ENCODE measurements at regions not wholly inside any gene's neighbourhood (a gene's known extent, or its start where the extent isn't known, plus 50 kb on each side); places are given as distances from the start of the nearest gene placed in this dataset.

- Histone ChIP-seq H3K9ac (ENCODE audit: extremely low read depth, low read length, poor library complexity, severe bottlenecking) (no peak overlapping the region), H3K27me3 (ENCODE audit: control insufficient read depth, insufficient read depth, low read length, poor library complexity, severe bottlenecking) (no peaks in the 10 kb centered on the region), H3K36me3 (ENCODE audit: control insufficient read depth, insufficient read depth, low read length) (no peaks in the 10 kb centered on the region), H3K4me1 (ENCODE audit: control insufficient read depth, insufficient read depth, low read length) (no peaks in the 10 kb centered on the region), H3K9me3 (ENCODE audit: control insufficient read depth, low read length) (no peaks in the 10 kb centered on the region), H3K27ac (ENCODE audit: low read depth, low read length) (no peak overlapping the region), H3K4me3 (ENCODE audit: low read length) (no peak overlapping the region)
- Mint-ChIP-seq H3K4me3 (no peak overlapping the region), H3K36me3 (ENCODE audit: low read depth) (no peaks in the 10 kb centered on the region), H3K9me3 (no peaks in the 10 kb centered on the region), H3K4me1 (peaks cover 6% of the 10 kb centered on the region), H3K27me3 (ENCODE audit: insufficient read depth) (no peaks in the 10 kb centered on the region), H3K27ac (no peak overlapping the region)
- WGBS, 2 experiments (ENCODE audit: insufficient coverage in 1 of 2, insufficient read length in 1 of 2): 79 to 100% methylated on average over 2 to 3 of the region's 3 CpGs
- TF ChIP-seq, protein P1, sequence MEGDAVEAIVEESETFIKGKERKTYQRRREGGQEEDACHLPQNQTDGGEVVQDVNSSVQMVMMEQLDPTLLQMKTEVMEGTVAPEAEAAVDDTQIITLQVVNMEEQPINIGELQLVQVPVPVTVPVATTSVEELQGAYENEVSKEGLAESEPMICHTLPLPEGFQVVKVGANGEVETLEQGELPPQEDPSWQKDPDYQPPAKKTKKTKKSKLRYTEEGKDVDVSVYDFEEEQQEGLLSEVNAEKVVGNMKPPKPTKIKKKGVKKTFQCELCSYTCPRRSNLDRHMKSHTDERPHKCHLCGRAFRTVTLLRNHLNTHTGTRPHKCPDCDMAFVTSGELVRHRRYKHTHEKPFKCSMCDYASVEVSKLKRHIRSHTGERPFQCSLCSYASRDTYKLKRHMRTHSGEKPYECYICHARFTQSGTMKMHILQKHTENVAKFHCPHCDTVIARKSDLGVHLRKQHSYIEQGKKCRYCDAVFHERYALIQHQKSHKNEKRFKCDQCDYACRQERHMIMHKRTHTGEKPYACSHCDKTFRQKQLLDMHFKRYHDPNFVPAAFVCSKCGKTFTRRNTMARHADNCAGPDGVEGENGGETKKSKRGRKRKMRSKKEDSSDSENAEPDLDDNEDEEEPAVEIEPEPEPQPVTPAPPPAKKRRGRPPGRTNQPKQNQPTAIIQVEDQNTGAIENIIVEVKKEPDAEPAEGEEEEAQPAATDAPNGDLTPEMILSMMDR (conservative IDR thresholded peaks at IDR 0.05): no peak
- no peak for DNase-seq
These were observed 204.9 kb upstream of the CDKN2B start for GRCh38 chr9:22214021-22214420.

DNA sequence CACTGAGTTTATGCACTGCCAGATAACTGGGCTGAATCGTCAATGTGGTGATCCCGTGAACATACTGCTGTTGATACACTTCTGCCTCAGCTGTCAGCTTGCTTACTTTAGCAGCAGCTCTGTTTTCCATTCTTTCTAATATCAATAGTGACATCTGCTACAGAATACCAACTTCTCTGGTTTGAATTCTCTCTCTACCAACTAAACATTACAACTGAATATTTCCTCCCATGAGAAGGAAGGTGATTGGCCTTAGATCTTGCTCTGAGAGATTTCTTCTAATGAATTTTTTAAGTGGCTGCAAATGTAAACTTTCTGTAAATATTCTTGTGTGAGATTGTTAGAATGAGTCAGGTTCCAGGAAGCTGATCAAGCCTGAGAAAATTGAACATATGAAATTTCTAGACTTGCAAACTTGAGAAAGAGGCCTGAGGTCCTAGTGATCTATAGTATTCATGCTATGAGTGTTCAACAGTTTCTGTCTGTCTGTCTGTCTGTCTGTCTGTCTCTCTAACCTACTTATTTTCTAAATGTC, 205.5 kb upstream of the CDKN2B start:
- TF ChIP-seq, protein P1 (conservative IDR thresholded peaks at IDR 0.05): no peak
- no peak overlapping the region for H3K4me3 ChIP-seq (ENCODE audit: low read length)
- Mint-ChIP-seq H3K4me1 (peaks cover 6% of the 10 kb centered on the region), H3K27me3 (ENCODE audit: insufficient read depth) (no peaks in the 10 kb centered on the region), H3K4me3 (no peak overlapping the region), H3K9me3 (no peaks in the 10 kb centered on the region), H3K27ac (no peak overlapping the region), H3K36me3 (ENCODE audit: low read depth) (no peaks in the 10 kb centered on the region)
- 84 to 91% methylated on average over 2 of the region's 2 CpGs for whole genome bisulfite sequencing, 2 experiments (ENCODE audit: insufficient coverage in 1 of 2, insufficient read length in 1 of 2)
- no peaks in the 10 kb centered on the region for H3K9me3 ChIP-seq (ENCODE audit: control insufficient read depth, low read length)
- H3K27me3 ChIP-seq (ENCODE audit: control insufficient read depth, insufficient read depth, low read length, poor library complexity, severe bottlenecking): no peaks in the 10 kb centered on the region
- DNase-seq: no peak
- no peaks in the 10 kb centered on the region for H3K36me3 ChIP-seq (ENCODE audit: control insufficient read depth, insufficient read depth, low read length)
- H3K9ac ChIP-seq (ENCODE audit: extremely low read depth, low read length, poor library complexity, severe bottlenecking): no peak overlapping the region
- no peak overlapping the region for H3K27ac ChIP-seq (ENCODE audit: low read depth, low read length)
- no peaks in the 10 kb centered on the region for H3K4me1 ChIP-seq (ENCODE audit: control insufficient read depth, insufficient read depth, low read length)

GRCh38 chr9:22215521-22215920, 206.4 kb upstream of the CDKN2B start:
- H3K27ac ChIP-seq (ENCODE audit: low read depth, low read length): no peak overlapping the region
- TF ChIP-seq, protein P1 (conservative IDR thresholded peaks at IDR 0.05): no peak
- no peak for DNase-seq
- no peaks in the 10 kb centered on the region for H3K9me3 ChIP-seq (ENCODE audit: control insufficient read depth, low read length)
- no peaks in the 10 kb centered on the region for H3K4me1 ChIP-seq (ENCODE audit: control insufficient read depth, insufficient read depth, low read length)
- no peaks in the 10 kb centered on the region for H3K27me3 ChIP-seq (ENCODE audit: control insufficient read depth, insufficient read depth, low read length, poor library complexity, severe bottlenecking)
- H3K27me3 Mint-ChIP-seq (ENCODE audit: insufficient read depth): no peaks in the 10 kb centered on the region
- no peaks in the 10 kb centered on the region for H3K36me3 Mint-ChIP-seq (ENCODE audit: low read depth)
- H3K36me3 ChIP-seq (ENCODE audit: control insufficient read depth, insufficient read depth, low read length): no peaks in the 10 kb centered on the region
- peaks cover 6% of the 10 kb centered on the region for H3K4me1 Mint-ChIP-seq
- no peak overlapping the region for H3K4me3 ChIP-seq (ENCODE audit: low read length)
- WGBS, 2 experiments (ENCODE audit: insufficient coverage in 1 of 2, insufficient read length in 1 of 2): 93% methylated on average over 3 of the region's 3 CpGs; no CpG with 5 or more reads in 1 of the 2 experiments
- no peak overlapping the region for H3K9ac ChIP-seq (ENCODE audit: extremely low read depth, low read length, poor library complexity, severe bottlenecking)
- peaks cover 2% of the 10 kb centered on the region for H3K9me3 Mint-ChIP-seq
- H3K27ac Mint-ChIP-seq: no peak overlapping the region
- H3K4me3 Mint-ChIP-seq: no peak overlapping the region

Measured in endodermal cell (in vitro differentiated cells).